ENCODE measurements at regions not wholly inside any gene's neighbourhood (a gene's known extent, or its start where the extent isn't known, plus 50 kb on each side); places are given as distances from the start of the nearest gene placed in this dataset.

- TF ChIP-seq POLR2AphosphoS5 (IDR thresholded peaks at IDR 0.05; ENCODE audit: low read depth) (no peak), EZH2 (IDR thresholded peaks at IDR 0.05; ENCODE audit: low read depth, unreplicated experiment) (no peak), EZH2phosphoT487 (IDR thresholded peaks at IDR 0.05; ENCODE audit: unreplicated experiment) (no peak), CTCF (conservative IDR thresholded peaks at IDR 0.05; ENCODE audit: low read depth in 2 of 2) (no peak), NANOG (IDR thresholded peaks at IDR 0.05; ENCODE audit: borderline replicate concordance) (no peak), ETS1 (IDR thresholded peaks at IDR 0.05) (no peak)
Observed at GRCh38 chr2:224163566-224164307, 124.7 kb upstream of the SERPINE2 start.
